AG10803 (cell line): ENCODE measurements at regions not wholly inside any gene's neighbourhood (a gene's known extent, or its start where the extent isn't known, plus 50 kb on each side); places are given as distances from the start of the nearest gene placed in this dataset.

Experiments used
- DNase-seq: peaks from one replicate; pipeline ENCODE4 v3.0.0; 2010; ENCODE audit warnings: low read depth
- H3K4me3 ChIP-seq: 2 replicates; pipeline ENCODE4 v1.5.1; 2011; ENCODE audit warnings: mild to moderate bottlenecking, low read length, control low read depth
- TF ChIP-seq, protein P1 (sequence below): conservative IDR thresholded peaks from 2 replicates; pipeline ENCODE4 v1.5.1; 2011; ENCODE audit warnings: mild to moderate bottlenecking, low read length, control low read depth, inconsistent platforms

DNA sequence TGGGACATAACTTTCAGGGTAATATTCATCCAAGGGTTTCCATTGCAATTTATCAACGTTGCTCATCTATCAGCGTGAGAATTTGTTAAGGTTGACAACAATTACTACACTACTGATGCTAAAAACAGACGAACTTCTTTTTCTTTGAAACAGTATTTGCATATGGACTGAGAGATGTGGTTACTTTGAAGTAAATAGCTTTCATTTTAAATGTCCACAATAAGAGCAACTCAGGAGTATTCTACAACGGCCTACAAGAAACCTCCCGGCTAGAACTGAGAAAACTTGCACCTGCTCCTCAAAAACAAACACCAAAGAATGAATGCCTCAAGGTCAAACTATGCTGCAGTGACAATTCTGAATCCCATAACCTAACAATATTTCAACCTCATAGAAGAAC is 238.4 kb downstream of the IRS2 start:
- DNase-seq, result no peak
- TF ChIP-seq, protein P1, sequence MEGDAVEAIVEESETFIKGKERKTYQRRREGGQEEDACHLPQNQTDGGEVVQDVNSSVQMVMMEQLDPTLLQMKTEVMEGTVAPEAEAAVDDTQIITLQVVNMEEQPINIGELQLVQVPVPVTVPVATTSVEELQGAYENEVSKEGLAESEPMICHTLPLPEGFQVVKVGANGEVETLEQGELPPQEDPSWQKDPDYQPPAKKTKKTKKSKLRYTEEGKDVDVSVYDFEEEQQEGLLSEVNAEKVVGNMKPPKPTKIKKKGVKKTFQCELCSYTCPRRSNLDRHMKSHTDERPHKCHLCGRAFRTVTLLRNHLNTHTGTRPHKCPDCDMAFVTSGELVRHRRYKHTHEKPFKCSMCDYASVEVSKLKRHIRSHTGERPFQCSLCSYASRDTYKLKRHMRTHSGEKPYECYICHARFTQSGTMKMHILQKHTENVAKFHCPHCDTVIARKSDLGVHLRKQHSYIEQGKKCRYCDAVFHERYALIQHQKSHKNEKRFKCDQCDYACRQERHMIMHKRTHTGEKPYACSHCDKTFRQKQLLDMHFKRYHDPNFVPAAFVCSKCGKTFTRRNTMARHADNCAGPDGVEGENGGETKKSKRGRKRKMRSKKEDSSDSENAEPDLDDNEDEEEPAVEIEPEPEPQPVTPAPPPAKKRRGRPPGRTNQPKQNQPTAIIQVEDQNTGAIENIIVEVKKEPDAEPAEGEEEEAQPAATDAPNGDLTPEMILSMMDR, result no peak

GRCh38 chr13:109545931-109546330 is 240.5 kb downstream of the IRS2 start:
- no peak overlapping the region for H3K4me3 ChIP-seq
- DNase-seq, result no peak
- TF ChIP-seq, protein P1, result no peak

More for the DNA sequence above, 238.4 kb downstream of the IRS2 start:
- no peak overlapping the region for H3K4me3 ChIP-seq

GRCh38 chr13:109541081-109541480 is 245.3 kb downstream of the IRS2 start:
- DNase-seq, result no peak
- H3K4me3 ChIP-seq, result no peak overlapping the region
- TF ChIP-seq, protein P1, result no peak

- H3K4me3 ChIP-seq, result no peak overlapping the region
- TF ChIP-seq, protein P1, result no peak
- no peak for DNase-seq
Measured at GRCh38 chr13:109537584-109537983, 248.8 kb downstream of the IRS2 start.

DNA sequence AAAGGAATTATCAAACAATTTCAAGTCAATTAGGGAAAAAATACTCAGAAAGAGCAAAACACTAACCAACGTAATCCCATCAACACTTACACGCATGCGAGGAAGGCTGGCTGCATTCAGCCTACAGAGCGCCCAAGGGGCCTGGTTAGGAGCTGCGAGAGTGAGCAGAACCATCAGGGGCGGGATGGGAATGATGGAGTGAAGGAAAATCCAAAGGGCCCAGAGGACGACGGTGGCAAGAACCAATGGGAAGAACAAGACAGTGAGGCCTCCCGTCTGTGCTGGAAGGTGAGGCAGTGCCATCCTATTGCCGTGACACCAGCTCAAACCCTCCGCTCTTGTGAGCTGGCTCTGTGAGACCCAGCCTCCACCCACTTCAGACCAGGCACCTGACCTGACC is 253.0 kb downstream of the IRS2 start:
- H3K4me3 ChIP-seq, result no peak overlapping the region
- TF ChIP-seq, protein P1, result no peak
- DNase-seq, result no peak

DNA sequence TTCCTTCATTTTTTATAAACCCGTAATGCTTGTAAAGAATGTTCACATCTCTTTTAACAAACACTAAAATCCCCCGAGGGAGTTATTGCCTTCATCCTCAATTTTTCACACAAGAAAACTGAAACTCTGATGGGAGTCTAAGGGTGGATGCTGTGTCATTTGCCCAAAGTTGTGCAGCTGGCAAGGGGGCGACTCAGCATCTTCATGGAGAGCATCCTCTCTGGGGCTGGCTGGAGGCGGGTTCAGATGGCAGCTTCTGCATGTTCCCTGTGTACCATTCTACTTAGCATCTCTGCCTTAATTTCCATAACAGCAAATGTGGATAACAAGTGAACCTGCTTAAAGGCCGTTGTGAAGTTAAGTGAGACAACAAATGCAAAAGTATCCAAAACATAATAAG is 256.4 kb downstream of the IRS2 start:
- no peak overlapping the region for H3K4me3 ChIP-seq
- no peak for DNase-seq
- TF ChIP-seq, protein P1, result no peak

DNA sequence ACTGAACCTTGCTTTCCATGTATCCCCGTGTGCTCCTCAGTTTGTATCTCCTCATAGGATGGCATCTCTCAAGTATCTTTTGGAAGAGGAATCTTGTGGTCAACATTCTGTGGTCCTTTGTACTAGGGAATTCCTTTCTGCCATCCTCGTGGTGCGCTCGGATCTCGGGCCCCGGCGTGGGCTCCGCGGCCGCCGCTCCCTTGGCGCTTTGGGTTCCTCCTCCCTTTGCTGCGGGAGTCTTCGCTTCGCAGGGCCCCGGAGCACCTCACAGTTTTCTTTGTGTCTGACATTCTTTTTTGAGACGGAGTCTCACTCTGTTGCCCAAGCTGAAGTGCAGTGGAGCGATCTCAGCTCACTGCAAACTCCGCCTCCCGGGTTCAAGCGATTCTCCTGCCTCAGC is 264.7 kb downstream of the IRS2 start:
- DNase-seq, result no peak
- TF ChIP-seq, protein P1, result no peak

More for the DNA sequence above, 264.7 kb downstream of the IRS2 start:
- no peak overlapping the region for H3K4me3 ChIP-seq
